Nephron progenitor cell (in vitro differentiated cells): ENCODE measurements at regions not wholly inside any gene's neighbourhood (a gene's known extent, or its start where the extent isn't known, plus 50 kb on each side); places are given as distances from the start of the nearest gene placed in this dataset.

Experiments
- DNase-seq: peaks from one replicate; pipeline ENCODE4 v3.0.0; 2021
- H3K27ac Mint-ChIP-seq: 2 replicates; pipeline ENCODE4 v1.8.0; 2021; ENCODE audit warnings: mild to moderate bottlenecking, moderate library complexity, mixed read lengths
- H3K27me3 Mint-ChIP-seq: 2 replicates; pipeline ENCODE4 v1.8.0; 2021; ENCODE audit warnings: mild to moderate bottlenecking, low read depth, mixed read lengths; ENCODE audit not compliant: poor library complexity
- H3K36me3 Mint-ChIP-seq: 2 replicates; pipeline ENCODE4 v1.8.0; 2021; ENCODE audit warnings: low read depth, mixed read lengths
- H3K4me1 Mint-ChIP-seq: 2 replicates; pipeline ENCODE4 v1.8.0; 2021; ENCODE audit warnings: mixed read lengths
- H3K4me3 Mint-ChIP-seq: 2 replicates; pipeline ENCODE4 v1.8.0; 2021; ENCODE audit warnings: mild to moderate bottlenecking, moderate library complexity, mixed read lengths
- H3K9me3 Mint-ChIP-seq: 2 replicates; pipeline ENCODE4 v1.8.0; 2021; ENCODE audit warnings: mild to moderate bottlenecking, moderate library complexity, mixed read lengths
- TF ChIP-seq, protein P1 (sequence below): fragments of 200-600 bp; sonication (generic); IDR thresholded peaks from 2 replicates; pipeline ENCODE4 v1.5.0; 2021; ENCODE audit warnings: antibody characterized with exemption

DNA sequence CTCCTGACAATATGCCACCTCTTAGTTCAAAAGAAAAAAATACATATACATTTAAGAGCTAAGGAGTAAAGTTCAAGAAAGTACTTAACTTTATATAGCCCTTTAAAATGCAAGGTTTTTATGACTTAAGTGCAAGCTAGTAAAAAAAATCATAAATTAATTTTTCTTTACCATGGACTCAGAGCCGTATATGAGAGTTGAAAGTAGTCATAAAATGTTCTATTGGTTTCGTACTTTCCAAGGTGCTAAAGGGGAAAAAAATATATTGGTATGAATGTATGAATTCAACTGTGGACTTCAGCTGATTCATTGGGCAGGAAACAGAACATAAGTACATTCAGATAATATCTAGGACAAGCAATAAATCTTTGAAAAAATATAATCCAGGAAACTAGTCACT lies 869.8 kb upstream of the AGA start:
- Mint-ChIP-seq H3K4me1 (no peaks in the 10 kb centered on the region), H3K9me3 (no peaks in the 10 kb centered on the region), H3K4me3 (no peak overlapping the region)

GRCh38 chr4:178314287-178314686 lies 872.0 kb upstream of the AGA start:
- no peak overlapping the region for H3K27ac Mint-ChIP-seq
- no peaks in the 10 kb centered on the region for H3K4me1 Mint-ChIP-seq
- H3K9me3 Mint-ChIP-seq = peaks cover 1% of the 10 kb centered on the region
- no peak overlapping the region for H3K4me3 Mint-ChIP-seq
- no peaks in the 10 kb centered on the region for H3K27me3 Mint-ChIP-seq
- TF ChIP-seq, protein P1, sequence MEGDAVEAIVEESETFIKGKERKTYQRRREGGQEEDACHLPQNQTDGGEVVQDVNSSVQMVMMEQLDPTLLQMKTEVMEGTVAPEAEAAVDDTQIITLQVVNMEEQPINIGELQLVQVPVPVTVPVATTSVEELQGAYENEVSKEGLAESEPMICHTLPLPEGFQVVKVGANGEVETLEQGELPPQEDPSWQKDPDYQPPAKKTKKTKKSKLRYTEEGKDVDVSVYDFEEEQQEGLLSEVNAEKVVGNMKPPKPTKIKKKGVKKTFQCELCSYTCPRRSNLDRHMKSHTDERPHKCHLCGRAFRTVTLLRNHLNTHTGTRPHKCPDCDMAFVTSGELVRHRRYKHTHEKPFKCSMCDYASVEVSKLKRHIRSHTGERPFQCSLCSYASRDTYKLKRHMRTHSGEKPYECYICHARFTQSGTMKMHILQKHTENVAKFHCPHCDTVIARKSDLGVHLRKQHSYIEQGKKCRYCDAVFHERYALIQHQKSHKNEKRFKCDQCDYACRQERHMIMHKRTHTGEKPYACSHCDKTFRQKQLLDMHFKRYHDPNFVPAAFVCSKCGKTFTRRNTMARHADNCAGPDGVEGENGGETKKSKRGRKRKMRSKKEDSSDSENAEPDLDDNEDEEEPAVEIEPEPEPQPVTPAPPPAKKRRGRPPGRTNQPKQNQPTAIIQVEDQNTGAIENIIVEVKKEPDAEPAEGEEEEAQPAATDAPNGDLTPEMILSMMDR = no peak
- H3K36me3 Mint-ChIP-seq = peaks cover under 1% of the 10 kb centered on the region
- DNase-seq = no peak

More for the DNA sequence above, 869.8 kb upstream of the AGA start:
- no peak overlapping the region for H3K27ac Mint-ChIP-seq
- no peaks in the 10 kb centered on the region for H3K36me3 Mint-ChIP-seq
- TF ChIP-seq, protein P1 = no peak
- DNase-seq = no peak
- H3K27me3 Mint-ChIP-seq = no peaks in the 10 kb centered on the region

GRCh38 chr4:178316211-178316610 lies 874.0 kb upstream of the AGA start:
- Mint-ChIP-seq H3K4me1 (no peaks in the 10 kb centered on the region), H3K27me3 (peaks cover 3% of the 10 kb centered on the region), H3K36me3 (peaks cover 9% of the 10 kb centered on the region), H3K9me3 (peaks cover 18% of the 10 kb centered on the region), H3K27ac (no peak overlapping the region), H3K4me3 (no peak overlapping the region)
- TF ChIP-seq, protein P1 = no peak
- DNase-seq = no peak

- DNase-seq = no peak
- no peak overlapping the region for H3K27ac Mint-ChIP-seq
- no peak overlapping the region for H3K4me3 Mint-ChIP-seq
- peaks cover 27% of the 10 kb centered on the region for H3K9me3 Mint-ChIP-seq
- TF ChIP-seq, protein P1 = no peak
- peaks cover 3% of the 10 kb centered on the region for H3K27me3 Mint-ChIP-seq
- no peaks in the 10 kb centered on the region for H3K4me1 Mint-ChIP-seq
- peaks cover 9% of the 10 kb centered on the region for H3K36me3 Mint-ChIP-seq
Observed at GRCh38 chr4:178320003-178320402, 877.8 kb upstream of the AGA start.

- H3K27me3 Mint-ChIP-seq = peaks cover 3% of the 10 kb centered on the region
- H3K4me1 Mint-ChIP-seq = no peaks in the 10 kb centered on the region
- peaks cover 9% of the 10 kb centered on the region for H3K36me3 Mint-ChIP-seq
- H3K9me3 Mint-ChIP-seq = peaks cover 27% of the 10 kb centered on the region
- H3K4me3 Mint-ChIP-seq = no peak overlapping the region
- no peak for DNase-seq
- no peak overlapping the region for H3K27ac Mint-ChIP-seq
- TF ChIP-seq, protein P1 = no peak
Observed at GRCh38 chr4:178322524-178323183, 880.4 kb upstream of the AGA start.

GRCh38 chr4:178329226-178329872 lies 887.1 kb upstream of the AGA start:
- no peaks in the 10 kb centered on the region for H3K9me3 Mint-ChIP-seq
- TF ChIP-seq, protein P1 = no peak
- no peaks in the 10 kb centered on the region for H3K36me3 Mint-ChIP-seq
- DNase-seq = no peak
- no peaks in the 10 kb centered on the region for H3K27me3 Mint-ChIP-seq
- no peak overlapping the region for H3K4me3 Mint-ChIP-seq
- no peak overlapping the region for H3K27ac Mint-ChIP-seq
- no peaks in the 10 kb centered on the region for H3K4me1 Mint-ChIP-seq
